GM12878 (cell line): ENCODE measurements at regions not wholly inside any gene's neighbourhood (a gene's known extent, or its start where the extent isn't known, plus 50 kb on each side); places are given as distances from the start of the nearest gene placed in this dataset.
"Not testable (repeated sequence)": the region's sequence is repeated elsewhere in the genome, so short reads cannot be mapped to it uniquely, and the experiment has no call there.

ENCODE experiments used
- SMAD1 ChIP-seq: fragments of 450-650 bp; IDR thresholded peaks from 2 replicates; pipeline ENCODE4 v1.6.1; 2018; ENCODE audit warnings: mild to moderate bottlenecking, low read depth; ENCODE audit not compliant: partially characterized antibody
- TF ChIP-seq, protein P1 (sequence below), 3 experiments: IDR thresholded peaks in 2 of 3; conservative IDR thresholded peaks in 1 of 3; 2 replicates each; pipeline ENCODE4 v1.5.1; 2011; ENCODE audit warnings: low read depth in 3 of 3, low read length in 3 of 3, mild to moderate bottlenecking in 3 of 3, control low read depth in 2 of 3, moderate library complexity in 2 of 3, inconsistent platforms in 1 of 3, mixed read lengths in 1 of 3; ENCODE audit not compliant: control insufficient read depth in 2 of 3, insufficient read depth in 1 of 3; ENCODE audit errors: extremely low read depth in 1 of 3
- TF ChIP-seq, protein P2 (sequence below): IDR thresholded peaks from 2 replicates; pipeline ENCODE4 v1.6.1; 2011; ENCODE audit warnings: low read depth, mild to moderate bottlenecking, low read length, moderate library complexity, borderline replicate concordance; ENCODE audit errors: extremely low read depth

GRCh38 chr21:9592591-9592990, 928.8 kb upstream of the TPTE start:
- not testable (repeated sequence) for TF ChIP-seq SMAD1
- TF ChIP-seq, protein P1, sequence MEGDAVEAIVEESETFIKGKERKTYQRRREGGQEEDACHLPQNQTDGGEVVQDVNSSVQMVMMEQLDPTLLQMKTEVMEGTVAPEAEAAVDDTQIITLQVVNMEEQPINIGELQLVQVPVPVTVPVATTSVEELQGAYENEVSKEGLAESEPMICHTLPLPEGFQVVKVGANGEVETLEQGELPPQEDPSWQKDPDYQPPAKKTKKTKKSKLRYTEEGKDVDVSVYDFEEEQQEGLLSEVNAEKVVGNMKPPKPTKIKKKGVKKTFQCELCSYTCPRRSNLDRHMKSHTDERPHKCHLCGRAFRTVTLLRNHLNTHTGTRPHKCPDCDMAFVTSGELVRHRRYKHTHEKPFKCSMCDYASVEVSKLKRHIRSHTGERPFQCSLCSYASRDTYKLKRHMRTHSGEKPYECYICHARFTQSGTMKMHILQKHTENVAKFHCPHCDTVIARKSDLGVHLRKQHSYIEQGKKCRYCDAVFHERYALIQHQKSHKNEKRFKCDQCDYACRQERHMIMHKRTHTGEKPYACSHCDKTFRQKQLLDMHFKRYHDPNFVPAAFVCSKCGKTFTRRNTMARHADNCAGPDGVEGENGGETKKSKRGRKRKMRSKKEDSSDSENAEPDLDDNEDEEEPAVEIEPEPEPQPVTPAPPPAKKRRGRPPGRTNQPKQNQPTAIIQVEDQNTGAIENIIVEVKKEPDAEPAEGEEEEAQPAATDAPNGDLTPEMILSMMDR (IDR thresholded peaks at IDR 0.05 in 2 of 3, conservative IDR thresholded peaks at IDR 0.05 in 1 of 3; ENCODE audit: control insufficient read depth in 2 of 3, extremely low read depth in 1 of 3, insufficient read depth in 1 of 3, low read depth in 3 of 3, low read length in 3 of 3) = not testable (repeated sequence)
- TF ChIP-seq, protein P2, sequence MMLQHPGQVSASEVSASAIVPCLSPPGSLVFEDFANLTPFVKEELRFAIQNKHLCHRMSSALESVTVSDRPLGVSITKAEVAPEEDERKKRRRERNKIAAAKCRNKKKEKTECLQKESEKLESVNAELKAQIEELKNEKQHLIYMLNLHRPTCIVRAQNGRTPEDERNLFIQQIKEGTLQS = not testable (repeated sequence)
